OCI-LY7 (cell line): ENCODE measurements at regions not wholly inside any gene's neighbourhood (a gene's known extent, or its start where the extent isn't known, plus 50 kb on each side); places are given as distances from the start of the nearest gene placed in this dataset.

Source experiments
- EZH2phosphoT487 ChIP-seq: fragments of 200-600 bp; sonication (generic); IDR thresholded peaks from 2 replicates; pipeline ENCODE4 v1.6.1; 2018; ENCODE audit warnings: low read depth, borderline replicate concordance, mild to moderate bottlenecking, mixed run types, antibody characterized with exemption, low read length, moderate library complexity, mixed read lengths
- TF ChIP-seq, protein P1 (sequence below): fragments of 200-600 bp; sonication (generic); conservative IDR thresholded peaks from 2 replicates; pipeline ENCODE4 v1.5.1; 2014; ENCODE audit warnings: mild to moderate bottlenecking, antibody characterized with exemption, low read length, moderate library complexity, mixed read lengths

DNA sequence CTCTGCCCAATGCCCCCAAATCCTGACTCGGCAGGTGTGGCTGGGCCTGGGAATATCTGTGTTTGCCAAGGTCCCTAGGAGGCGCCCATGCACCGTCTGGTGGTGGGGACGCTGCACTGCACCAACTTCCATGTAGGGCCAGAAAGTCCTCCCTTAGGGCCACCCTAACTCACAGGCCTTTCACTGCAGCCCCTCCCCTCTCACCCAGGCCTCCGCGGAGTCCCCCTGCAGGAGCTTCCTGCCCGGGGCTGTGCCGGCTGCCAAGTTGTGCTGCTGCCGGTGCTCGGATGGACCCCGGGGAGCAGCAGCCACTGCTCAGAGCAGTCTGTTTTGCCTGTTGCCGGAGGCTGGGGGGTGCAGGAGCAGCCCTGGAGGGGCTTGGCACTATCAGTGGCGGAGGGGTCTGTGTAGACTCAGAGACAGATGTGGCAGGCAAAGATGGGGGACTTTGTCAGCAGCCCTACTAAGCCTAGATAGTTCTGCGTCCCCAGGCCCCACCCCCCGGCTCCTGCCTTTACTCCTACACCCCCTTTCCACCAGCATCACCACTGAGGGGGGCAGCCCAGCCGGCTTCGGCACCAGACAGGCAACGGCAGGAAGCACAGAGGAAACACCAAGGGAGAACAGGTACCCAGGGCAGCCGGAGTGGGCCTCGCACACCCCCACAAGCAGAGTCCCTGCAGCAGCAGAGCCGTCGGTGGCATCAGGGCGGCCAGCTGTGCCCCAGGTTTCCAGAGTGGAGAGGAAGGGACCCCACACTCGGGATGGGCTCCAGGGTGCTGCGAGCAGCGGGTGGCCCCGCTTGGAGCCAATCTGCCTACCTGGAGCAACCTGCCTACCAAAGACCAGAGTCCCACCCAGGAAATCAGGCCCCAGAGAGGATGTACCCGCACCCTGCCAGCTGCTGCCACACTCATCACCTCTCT, 124.3 kb downstream of the TRIM29 start:
- TF ChIP-seq, protein P1, sequence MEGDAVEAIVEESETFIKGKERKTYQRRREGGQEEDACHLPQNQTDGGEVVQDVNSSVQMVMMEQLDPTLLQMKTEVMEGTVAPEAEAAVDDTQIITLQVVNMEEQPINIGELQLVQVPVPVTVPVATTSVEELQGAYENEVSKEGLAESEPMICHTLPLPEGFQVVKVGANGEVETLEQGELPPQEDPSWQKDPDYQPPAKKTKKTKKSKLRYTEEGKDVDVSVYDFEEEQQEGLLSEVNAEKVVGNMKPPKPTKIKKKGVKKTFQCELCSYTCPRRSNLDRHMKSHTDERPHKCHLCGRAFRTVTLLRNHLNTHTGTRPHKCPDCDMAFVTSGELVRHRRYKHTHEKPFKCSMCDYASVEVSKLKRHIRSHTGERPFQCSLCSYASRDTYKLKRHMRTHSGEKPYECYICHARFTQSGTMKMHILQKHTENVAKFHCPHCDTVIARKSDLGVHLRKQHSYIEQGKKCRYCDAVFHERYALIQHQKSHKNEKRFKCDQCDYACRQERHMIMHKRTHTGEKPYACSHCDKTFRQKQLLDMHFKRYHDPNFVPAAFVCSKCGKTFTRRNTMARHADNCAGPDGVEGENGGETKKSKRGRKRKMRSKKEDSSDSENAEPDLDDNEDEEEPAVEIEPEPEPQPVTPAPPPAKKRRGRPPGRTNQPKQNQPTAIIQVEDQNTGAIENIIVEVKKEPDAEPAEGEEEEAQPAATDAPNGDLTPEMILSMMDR, result peak; percentile 60
- no peak for TF ChIP-seq EZH2phosphoT487
